Mesodermal cell (in vitro differentiated cells): ENCODE measurements at regions not wholly inside any gene's neighbourhood (a gene's known extent, or its start where the extent isn't known, plus 50 kb on each side); places are given as distances from the start of the nearest gene placed in this dataset.

Experiments
- H3K27ac ChIP-seq: 2 replicates; pipeline ENCODE4 v1.7.0; 2013; ENCODE audit warnings: mild to moderate bottlenecking, low read depth, low read length, moderate library complexity; ENCODE audit not compliant: severe bottlenecking
- H3K36me3 ChIP-seq: 2 replicates; pipeline ENCODE4 v1.7.1; 2013; ENCODE audit warnings: mild to moderate bottlenecking, low read length, moderate library complexity; ENCODE audit not compliant: control insufficient read depth, insufficient read depth
- H3K4me1 ChIP-seq: one replicate; pipeline ENCODE4 v1.7.1; 2013; ENCODE audit warnings: mild to moderate bottlenecking, low read length; ENCODE audit not compliant: insufficient read depth, control insufficient read depth, poor library complexity, severe bottlenecking
- H3K4me3 ChIP-seq: 2 replicates; pipeline ENCODE4 v1.7.0; 2013; ENCODE audit warnings: low read length, control low read depth, mild to moderate bottlenecking; ENCODE audit not compliant: insufficient read depth, poor library complexity, severe bottlenecking; ENCODE audit errors: extremely low read depth
- H3K9me3 ChIP-seq: 2 replicates; pipeline ENCODE4 v1.7.1; 2013; ENCODE audit warnings: mild to moderate bottlenecking, low read length, moderate library complexity; ENCODE audit not compliant: control insufficient read depth
- WGBS, 2 experiments: methylation state at CpG; one replicate each; pipeline ENCODE4 v1.1.5; 2013; ENCODE audit warnings: missing lambda C conversion rate in 2 of 2; ENCODE audit not compliant: insufficient coverage in 2 of 2; 5-methylcytosine and 5-hydroxymethylcytosine counted together

GRCh38 chr9:88816141-88816540 is 175.1 kb upstream of the S1PR3 start:
- 94 to 95% methylated on average over 7 to 8 of the region's 9 CpGs for WGBS, 2 experiments
- peaks cover 17% of the 10 kb centered on the region for H3K4me1 ChIP-seq
- no peak overlapping the region for H3K27ac ChIP-seq
- no peak overlapping the region for H3K4me3 ChIP-seq
- H3K36me3 ChIP-seq: no peaks in the 10 kb centered on the region
- no peaks in the 10 kb centered on the region for H3K9me3 ChIP-seq

GRCh38 chr9:88816591-88816990 is 174.7 kb upstream of the S1PR3 start:
- Histone ChIP-seq H3K4me3 (no peak overlapping the region), H3K9me3 (no peaks in the 10 kb centered on the region), H3K27ac (no peak overlapping the region), H3K4me1 (peaks cover 17% of the 10 kb centered on the region), H3K36me3 (no peaks in the 10 kb centered on the region)
- 88 to 100% methylated on average over 3 of the region's 3 CpGs for WGBS, 2 experiments

GRCh38 chr9:88817628-88818027 is 173.6 kb upstream of the S1PR3 start:
- no peak overlapping the region for H3K27ac ChIP-seq
- 51 to 66% methylated on average over 5 to 6 of the region's 7 CpGs for WGBS, 2 experiments

GRCh38 chr9:88818495-88819201 is 172.6 kb upstream of the S1PR3 start:
- H3K4me1 ChIP-seq: peaks cover 17% of the 10 kb centered on the region
- 17 to 21% methylated on average over 4 to 6 of the region's 11 CpGs for WGBS, 2 experiments
- no peak overlapping the region for H3K27ac ChIP-seq
- H3K9me3 ChIP-seq: no peaks in the 10 kb centered on the region
- H3K4me3 ChIP-seq: no peak overlapping the region
- H3K36me3 ChIP-seq: no peaks in the 10 kb centered on the region

More at GRCh38 chr9:88817628-88818027, 173.6 kb upstream of the S1PR3 start:
- H3K36me3 ChIP-seq: no peaks in the 10 kb centered on the region
- H3K4me3 ChIP-seq: no peak overlapping the region
- H3K4me1 ChIP-seq: peaks cover 17% of the 10 kb centered on the region
- H3K9me3 ChIP-seq: no peaks in the 10 kb centered on the region

GRCh38 chr9:88819476-88819875 is 171.8 kb upstream of the S1PR3 start:
- peaks cover 12% of the 10 kb centered on the region for H3K4me1 ChIP-seq
- H3K36me3 ChIP-seq: no peaks in the 10 kb centered on the region
- H3K4me3 ChIP-seq: no peak overlapping the region
- no peaks in the 10 kb centered on the region for H3K9me3 ChIP-seq
- no peak overlapping the region for H3K27ac ChIP-seq
- no CpG with 5 or more reads among the region's 2 CpGs for WGBS, 2 experiments

- Histone ChIP-seq H3K27ac (no peak overlapping the region), H3K4me1 (peaks cover 10% of the 10 kb centered on the region), H3K4me3 (no peak overlapping the region), H3K36me3 (no peaks in the 10 kb centered on the region), H3K9me3 (no peaks in the 10 kb centered on the region)
- no CpG with 5 or more reads among the region's 2 CpGs for WGBS, 2 experiments
Measured at GRCh38 chr9:88820055-88820454, 171.2 kb upstream of the S1PR3 start.

- no CpG with 5 or more reads among the region's 2 CpGs for WGBS, 2 experiments
- peaks cover 5% of the 10 kb centered on the region for H3K4me1 ChIP-seq
Measured at GRCh38 chr9:88821033-88821745, 170.1 kb upstream of the S1PR3 start.

GRCh38 chr9:88821746-88822106 is 169.5 kb upstream of the S1PR3 start:
- Histone ChIP-seq H3K9me3 (no peaks in the 10 kb centered on the region), H3K27ac (no peak overlapping the region), H3K4me1 (peaks cover 5% of the 10 kb centered on the region), H3K4me3 (no peak overlapping the region), H3K36me3 (no peaks in the 10 kb centered on the region)
- WGBS, 2 experiments: 71 to 80% methylated on average over 1 of the region's 1 CpG

More at GRCh38 chr9:88821033-88821745, 170.1 kb upstream of the S1PR3 start:
- Histone ChIP-seq H3K9me3 (no peaks in the 10 kb centered on the region), H3K4me3 (no peak overlapping the region), H3K36me3 (no peaks in the 10 kb centered on the region), H3K27ac (no peak overlapping the region)

GRCh38 chr9:88824711-88825110 is 166.6 kb upstream of the S1PR3 start:
- Histone ChIP-seq H3K9me3 (no peaks in the 10 kb centered on the region), H3K36me3 (no peaks in the 10 kb centered on the region), H3K4me1 (no peaks in the 10 kb centered on the region), H3K27ac (no peak overlapping the region), H3K4me3 (no peak overlapping the region)
- 82 to 87% methylated on average over 3 of the region's 4 CpGs for WGBS, 2 experiments

GRCh38 chr9:88826181-88826580 is 165.1 kb upstream of the S1PR3 start:
- Histone ChIP-seq H3K27ac (no peak overlapping the region), H3K9me3 (no peaks in the 10 kb centered on the region), H3K4me1 (no peaks in the 10 kb centered on the region), H3K4me3 (no peak overlapping the region), H3K36me3 (no peaks in the 10 kb centered on the region)
- WGBS, 2 experiments: 89 to 100% methylated on average over 1 of the region's 1 CpG

GRCh38 chr9:88826771-88827181 is 164.5 kb upstream of the S1PR3 start:
- Histone ChIP-seq H3K9me3 (no peaks in the 10 kb centered on the region), H3K36me3 (no peaks in the 10 kb centered on the region), H3K27ac (no peak overlapping the region), H3K4me3 (no peak overlapping the region), H3K4me1 (peaks cover 3% of the 10 kb centered on the region)
- 100% methylated on average over 1 of the region's 1 CpG; no CpG with 5 or more reads in 1 of the 2 experiments for WGBS, 2 experiments
